CD1c-positive myeloid dendritic cell (primary cell): ENCODE measurements at regions not wholly inside any gene's neighbourhood (a gene's known extent, or its start where the extent isn't known, plus 50 kb on each side); places are given as distances from the start of the nearest gene placed in this dataset.
A peak's percentile ranks its signal among the peaks of the same experiment; 100 is the strongest.

Experiments
- DNase-seq: peaks from one replicate; pipeline ENCODE4 v3.0.0-alpha.2; 2016; ENCODE audit errors: extremely low spot score

DNA sequence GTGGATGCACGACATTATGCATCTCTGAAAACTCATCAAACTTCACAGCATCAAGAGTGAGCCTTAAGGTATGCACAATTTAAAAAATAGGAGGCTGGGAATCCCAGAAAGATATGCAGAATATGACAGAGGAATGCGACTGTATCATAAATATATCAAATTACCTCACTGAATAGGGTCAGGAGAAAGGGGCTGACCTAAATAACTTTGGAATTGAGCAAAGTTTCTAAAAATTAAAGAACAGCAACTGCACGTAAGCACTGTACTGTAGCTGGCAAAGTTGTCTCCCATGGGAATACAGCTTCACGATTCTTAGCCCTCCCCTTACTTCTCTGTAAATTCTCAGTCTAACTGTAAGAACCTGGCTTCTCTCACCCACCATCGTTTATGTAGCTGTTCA lies 397.4 kb upstream of the ZFP42 start:
- no peak for DNase-seq

DNA sequence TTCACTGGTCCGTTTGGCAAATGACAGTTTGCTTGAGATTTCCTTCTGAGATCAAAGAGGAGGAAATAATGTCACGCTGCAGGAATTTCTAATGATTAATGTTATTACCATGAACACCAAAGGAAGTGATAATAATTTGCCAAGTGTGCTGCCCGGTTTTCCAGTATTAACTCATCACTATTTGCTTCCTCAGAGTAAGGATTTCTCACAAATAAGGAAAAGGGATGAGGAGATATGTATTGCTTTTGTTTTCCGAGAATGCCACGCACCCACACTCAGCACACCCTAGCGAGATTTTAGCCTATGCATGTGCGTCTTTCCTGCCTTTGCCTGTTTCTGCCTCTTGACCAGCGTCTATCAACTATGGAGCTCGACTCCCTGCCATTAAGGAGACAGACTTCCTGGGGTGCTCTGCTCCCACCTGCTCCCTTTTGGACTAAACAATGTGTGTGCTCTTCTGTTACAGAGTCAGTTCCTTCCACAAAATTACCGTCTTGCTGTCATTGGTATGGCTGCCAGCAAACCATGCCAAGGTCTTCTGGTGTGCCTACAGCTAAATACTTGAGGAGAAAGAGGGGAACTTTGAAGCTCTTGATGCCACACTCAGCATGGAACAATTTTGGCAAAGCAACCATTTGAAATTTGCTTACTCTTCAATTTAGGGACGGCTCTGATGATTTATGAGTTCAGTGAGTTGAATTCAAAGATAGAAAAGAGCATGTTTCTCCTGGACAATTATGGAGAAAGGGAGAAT lies 393.1 kb upstream of the ZFP42 start:
- no peak for DNase-seq

DNA sequence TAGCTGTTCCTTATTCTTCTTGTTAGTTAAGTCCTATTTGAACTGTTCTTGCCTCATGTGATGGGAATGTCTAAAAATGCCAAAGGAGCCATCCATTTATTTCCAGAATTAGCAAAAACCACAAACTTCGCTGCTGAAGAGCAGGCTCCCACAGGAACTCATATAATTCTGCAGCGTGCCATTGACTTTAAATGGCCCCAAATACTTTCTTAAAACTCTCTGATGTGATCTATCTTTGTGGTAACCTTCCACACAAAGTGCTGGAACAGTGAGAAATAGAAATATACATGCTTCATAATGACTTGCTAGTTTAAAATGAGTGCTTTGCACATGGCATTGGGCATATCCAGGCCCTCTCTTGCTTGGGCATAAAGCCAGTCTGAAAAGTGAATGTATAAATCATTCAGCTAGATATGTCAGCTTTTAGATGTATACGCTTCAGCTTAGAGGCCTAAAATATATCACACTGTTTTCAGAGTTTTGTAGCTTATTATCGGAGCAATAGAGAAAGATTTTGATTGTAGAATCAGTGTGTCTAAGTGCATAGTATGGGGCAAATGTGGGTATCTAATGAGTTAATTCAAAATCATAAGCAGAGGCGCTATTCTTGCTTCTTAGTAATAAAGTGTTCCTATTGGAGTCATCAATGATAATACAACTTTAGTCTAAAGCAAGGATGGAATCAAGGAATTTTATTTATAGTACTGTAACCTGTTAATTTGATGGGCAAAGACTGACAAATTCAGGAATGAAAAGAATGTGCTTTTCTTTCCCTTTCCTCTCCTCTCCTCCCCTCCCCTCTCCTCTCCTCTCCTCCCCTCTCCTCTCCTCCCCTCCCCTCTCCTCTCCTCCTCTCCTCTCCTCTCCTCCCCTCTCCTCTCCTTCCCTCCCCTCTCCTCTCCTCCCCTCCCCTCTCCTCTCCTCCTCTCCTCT lies 392.2 kb upstream of the ZFP42 start:
- no peak for DNase-seq

- no peak for DNase-seq
Observed at GRCh38 chr4:187604984-187605383, 390.6 kb upstream of the ZFP42 start.

DNA sequence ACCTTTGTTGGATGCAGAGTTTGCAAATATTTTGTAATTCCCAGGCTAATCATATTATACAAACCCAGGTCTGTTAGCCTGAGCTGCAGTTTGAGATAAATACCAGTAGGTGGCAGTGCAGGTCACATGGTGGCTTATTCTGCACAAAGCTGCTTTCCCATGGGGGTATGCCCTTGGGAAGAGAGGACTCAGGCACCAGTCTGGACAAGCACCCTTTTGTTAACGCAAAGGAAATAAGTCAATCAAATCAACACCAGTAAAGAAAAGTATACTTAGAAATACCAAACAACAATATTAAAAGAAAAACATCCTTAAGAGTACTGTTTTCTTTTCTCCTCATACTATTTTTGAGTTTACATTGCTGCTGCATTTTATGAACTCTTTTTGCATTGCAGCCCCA lies 389.0 kb upstream of the ZFP42 start:
- DNase-seq, result peak; percentile 35

DNA sequence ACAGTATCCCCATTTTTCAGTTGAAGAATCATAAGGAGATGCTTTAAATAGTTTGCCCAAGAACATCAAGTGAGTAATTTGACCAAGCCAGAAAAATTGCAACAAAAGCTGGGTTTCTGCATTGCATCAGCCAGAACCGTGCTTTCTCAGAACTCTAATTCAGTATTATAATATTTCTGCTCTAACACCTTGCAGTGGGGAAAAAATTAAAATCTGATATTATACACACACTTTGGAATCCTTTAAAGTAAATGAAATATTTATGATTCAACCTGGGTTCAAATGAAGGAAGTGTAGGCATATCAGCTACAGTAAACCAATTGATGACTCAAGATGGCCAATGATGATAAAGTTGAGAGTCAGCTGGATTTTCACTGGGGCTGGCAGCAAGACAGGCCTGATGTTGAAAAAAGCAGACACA lies 387.6 kb upstream of the ZFP42 start:
- DNase-seq, result no peak

- no peak for DNase-seq
Observed at GRCh38 chr4:187612301-187612700, 383.3 kb upstream of the ZFP42 start.

DNA sequence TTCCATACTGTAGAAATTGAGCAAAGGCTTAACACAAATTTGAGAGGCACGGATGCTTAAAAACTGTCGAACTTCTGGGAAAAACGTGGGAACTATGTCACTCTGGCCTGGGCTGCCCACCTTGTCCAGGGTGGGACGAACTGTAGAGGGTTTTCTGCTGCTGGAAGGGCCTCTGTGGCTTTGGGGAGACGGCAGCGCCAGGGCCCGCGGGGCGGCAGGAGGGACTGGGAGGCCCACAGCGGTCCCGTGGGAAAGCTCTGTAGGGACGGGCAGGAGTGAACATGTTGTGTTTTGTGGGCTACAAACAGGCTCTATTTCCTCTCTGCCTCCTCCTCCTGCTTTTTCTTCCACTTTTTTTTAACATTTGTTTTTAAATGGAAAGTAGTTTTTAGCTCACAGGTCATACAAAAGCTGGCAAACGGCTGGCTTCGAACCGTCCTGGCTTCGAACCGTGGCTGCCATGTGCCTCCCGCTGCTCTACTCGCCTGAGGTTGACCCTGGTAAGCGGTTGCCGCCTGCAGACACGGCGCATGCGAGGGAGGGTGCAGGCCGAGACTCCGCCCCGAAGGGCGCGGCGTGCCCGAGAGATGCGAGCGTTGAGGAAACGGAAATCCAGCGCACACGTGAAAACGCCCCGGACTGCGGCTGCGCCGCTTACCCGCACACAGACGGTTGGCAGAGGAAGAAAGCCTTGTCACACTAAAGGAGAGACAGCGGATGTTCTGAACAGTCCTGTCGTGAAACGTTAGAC lies 382.3 kb upstream of the ZFP42 start:
- no peak for DNase-seq

GRCh38 chr4:187615972-187616371 lies 379.6 kb upstream of the ZFP42 start:
- DNase-seq, result no peak

DNA sequence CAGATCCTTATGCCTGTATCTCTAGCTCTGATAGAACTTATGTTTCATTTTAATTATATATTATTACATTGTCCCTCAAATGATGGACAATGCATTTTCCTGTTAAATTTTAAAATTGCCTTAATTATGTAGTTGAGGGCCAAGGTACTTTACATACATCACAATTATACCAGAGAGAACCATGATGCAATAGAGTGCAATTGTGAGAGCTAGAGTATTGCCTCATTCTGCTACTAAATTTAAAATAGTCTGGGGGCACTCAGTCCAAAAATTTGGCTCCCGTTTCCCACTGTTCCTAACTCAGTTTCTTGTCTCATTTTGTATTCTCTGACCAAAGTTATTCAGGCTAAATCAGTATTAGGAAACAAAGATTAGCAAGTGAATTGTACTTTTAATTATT lies 378.5 kb upstream of the ZFP42 start:
- no peak for DNase-seq

DNA sequence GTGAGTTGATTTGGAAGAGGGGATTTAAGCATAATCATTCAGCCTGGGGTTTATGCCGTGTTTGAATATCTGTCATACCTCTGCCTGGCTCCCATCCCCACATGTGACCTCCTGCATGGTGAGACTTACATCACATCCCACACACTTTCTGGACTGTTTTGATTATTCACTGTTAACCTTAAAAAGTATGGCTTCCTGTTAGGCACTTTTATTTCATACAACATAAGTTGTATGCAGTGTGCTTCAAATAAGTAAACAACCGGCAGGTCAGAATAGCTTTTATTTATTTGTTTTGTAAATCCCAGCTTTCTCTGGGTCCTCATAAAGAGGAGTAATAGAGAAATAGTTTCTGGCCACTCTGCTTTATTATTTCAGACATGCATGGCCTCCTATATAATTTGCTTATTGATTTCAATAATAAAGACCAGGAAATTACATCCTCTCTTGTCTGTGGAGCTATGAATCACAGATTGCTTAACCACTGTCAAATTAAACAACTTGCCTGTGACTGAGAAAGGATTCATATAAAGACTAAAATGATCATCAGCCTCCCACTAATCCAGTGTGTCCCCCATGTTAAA lies 376.8 kb upstream of the ZFP42 start:
- no peak for DNase-seq

DNA sequence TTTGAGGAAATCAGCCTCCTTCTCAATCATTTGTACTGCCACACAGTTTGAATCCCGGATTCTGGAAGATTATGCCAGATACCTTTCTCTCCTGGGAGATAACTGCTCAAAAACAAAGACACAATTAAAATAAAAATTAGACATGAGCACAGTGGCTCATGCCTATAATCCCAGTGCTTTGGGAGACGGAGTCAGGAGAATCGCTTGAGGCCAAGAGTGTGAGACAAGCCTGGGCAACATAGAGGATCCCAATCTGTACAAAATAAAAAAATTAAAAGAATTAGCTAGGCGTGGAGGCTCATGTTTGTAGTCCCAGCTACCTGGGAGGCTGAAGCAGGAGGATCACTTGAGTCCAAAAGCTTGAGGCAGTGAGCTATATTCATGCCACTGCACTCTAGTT lies 376.3 kb upstream of the ZFP42 start:
- DNase-seq, result no peak

DNA sequence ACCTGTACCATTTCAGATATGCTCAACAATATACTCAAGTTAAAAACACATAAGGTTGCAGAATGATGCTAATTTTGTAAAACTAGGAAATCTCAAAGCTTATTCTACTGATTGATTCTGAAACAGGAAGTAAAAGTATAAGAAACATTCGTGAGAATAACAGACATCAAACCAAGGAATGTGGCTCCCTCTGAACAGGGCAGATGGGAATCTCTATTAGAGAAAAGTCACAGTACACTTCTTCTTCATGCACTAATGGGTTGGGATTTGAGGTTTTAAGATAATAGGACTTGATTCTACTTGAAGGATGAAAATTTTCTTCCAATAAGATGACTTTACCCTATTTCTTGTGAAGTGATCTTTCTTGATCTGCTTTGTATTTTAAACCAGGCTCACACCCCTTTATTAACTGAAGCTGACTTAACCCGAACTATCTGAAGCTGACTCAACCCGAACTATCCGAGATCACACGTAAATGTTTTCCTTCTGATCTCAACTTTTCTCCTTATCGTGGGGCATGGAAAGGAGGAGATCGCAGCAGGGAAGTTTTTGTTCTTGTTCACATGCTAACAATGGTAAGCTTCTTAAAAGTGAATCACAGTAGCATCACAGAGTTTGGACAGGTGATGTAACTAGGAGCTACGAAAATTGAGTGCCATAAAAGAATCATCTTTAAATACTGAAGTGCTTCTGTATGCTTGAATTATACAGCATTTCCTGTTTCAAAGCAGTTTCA lies 363.1 kb upstream of the ZFP42 start:
- no peak for DNase-seq

DNA sequence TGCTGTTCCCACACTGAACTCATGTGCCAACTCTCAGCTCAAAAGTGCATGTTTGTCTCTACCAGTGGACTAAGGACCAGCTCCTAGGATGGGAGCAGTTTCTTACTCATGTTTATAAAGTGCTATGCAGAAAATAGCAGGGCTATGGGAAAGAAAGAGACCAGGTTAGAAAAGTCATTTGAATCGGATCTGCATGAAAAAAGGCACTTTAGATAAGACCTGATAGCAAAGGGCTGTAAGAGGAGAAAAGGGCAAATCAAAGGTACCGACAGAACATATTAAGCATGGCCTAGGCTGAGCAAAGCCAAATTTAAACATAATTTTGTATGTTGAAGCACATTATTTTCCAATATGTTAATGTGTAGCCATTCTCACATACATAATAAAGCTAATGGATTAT lies 362.3 kb upstream of the ZFP42 start:
- DNase-seq, result no peak

DNA sequence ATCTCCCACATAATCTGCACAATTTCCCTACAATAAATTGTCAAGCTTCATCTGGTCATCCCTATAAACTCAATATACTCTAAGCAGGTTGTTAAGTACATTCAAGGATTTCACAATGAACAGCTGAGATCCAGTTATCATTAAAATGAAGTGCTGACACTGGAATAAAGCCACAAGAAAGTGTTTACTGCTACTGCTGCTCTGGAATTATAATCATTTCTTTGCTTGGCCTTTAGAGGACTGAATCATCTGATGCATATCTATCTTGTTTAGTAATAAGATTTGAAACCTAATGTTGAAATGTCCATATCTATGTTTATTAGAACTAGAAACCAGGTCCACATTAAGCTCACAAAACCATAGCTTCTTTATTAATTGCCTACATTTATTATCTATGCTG lies 338.6 kb upstream of the ZFP42 start:
- no peak for DNase-seq

DNA sequence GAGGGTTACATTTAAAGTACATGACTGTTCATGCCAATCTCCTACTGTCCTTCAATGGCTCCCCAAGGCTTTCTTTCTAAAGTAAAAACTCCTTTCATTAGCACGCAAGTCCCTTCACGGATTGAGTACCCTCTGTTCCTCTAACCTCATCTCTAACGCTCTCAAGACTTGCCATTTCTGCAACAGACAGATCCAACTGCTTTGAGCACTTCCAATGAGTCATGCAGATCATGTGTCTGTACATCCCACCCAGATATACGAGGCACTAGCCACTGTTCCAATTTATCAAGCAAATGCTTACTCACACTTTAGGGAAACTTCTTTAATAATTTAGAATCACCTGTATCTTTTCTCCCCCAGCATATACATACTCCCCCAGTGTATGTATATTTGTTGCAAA lies 332.5 kb upstream of the ZFP42 start:
- no peak for DNase-seq

DNA sequence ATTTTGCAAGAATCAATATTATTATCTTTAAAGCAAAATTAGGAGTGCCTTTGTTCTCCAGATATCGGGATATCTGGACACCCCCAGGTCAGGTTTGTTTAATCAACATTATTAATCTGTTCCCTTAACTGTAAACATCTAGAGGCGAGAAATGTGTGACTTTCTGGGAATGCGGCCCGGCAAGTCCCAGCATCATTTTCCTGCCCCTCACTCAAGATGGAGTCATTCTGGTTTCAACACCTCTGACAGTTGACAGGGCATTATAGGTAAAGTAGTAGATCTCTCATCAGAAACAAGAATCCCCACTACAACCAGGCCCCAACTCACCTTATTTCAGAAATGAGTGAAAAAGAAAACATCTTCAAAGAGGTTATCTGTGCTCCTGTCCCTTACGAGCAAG lies 331.6 kb upstream of the ZFP42 start:
- no peak for DNase-seq

DNA sequence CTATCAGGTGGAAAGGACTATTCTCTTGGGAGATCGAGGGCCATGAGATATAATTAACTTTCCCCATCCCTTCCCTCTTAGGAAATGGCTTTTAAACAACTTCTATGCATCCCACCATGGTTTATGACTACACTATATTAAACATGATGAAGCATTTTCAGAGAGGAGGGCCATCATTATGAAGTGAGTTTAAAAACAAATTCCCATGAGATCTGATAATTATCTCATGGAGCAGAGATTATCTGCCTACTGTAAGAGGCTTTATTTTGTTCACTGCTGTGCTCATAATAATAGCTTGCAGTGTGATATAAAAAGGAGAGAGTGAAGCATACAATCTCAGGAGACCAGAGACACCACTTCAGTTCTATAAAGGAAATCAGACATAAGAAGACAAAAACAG lies 330.5 kb upstream of the ZFP42 start:
- no peak for DNase-seq

DNA sequence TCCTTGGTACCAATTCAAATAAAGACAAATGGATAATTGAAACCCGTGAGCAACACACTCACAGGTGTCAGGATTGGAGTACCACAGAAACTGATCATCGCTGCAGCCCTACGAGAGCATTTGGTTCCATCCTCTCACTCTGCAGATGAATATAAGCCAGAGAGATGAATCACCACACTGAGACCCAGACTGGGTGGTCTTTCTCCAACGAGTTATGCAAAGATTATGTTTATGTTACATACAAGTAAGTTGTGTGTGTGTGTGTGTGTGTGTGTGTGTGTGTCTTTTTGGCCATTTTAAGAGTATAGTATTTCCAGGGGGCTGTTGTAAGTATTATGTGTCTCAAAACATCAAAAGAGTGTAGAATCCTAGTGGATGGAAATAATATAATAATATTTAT lies 329.5 kb upstream of the ZFP42 start:
- DNase-seq, result no peak

- DNase-seq, result no peak
Observed at GRCh38 chr4:187666697-187667494, 328.7 kb upstream of the ZFP42 start.
